DND-41 (cell line): ENCODE measurements at regions not wholly inside any gene's neighbourhood (a gene's known extent, or its start where the extent isn't known, plus 50 kb on each side); places are given as distances from the start of the nearest gene placed in this dataset.

Source experiments
- ATAC-seq: fragments of 200-7000 bp; cut with Tn5 transposase; 3 replicates; pipeline ENCODE4 v1.9.1; 2021; ENCODE audit warnings: low read depth; ENCODE audit not compliant: insufficient read depth
- DNase-seq: peaks from one replicate; pipeline ENCODE4 v3.0.0-alpha.2; 2020
- H2AFZ ChIP-seq: 2 replicates; pipeline ENCODE4 v1.6.0; 2012; ENCODE audit warnings: low read depth, low read length
- H3K27ac ChIP-seq: 2 replicates; pipeline ENCODE4 v1.5.1; 2012; ENCODE audit warnings: low read length, inconsistent platforms
- H3K27me3 ChIP-seq: fragments of 200-600 bp; sonication (generic); 2 replicates; pipeline ENCODE4 v1.6.0; 2012; ENCODE audit warnings: low read length, mild to moderate bottlenecking, inconsistent platforms; ENCODE audit not compliant: insufficient read depth, poor library complexity
- H3K36me3 ChIP-seq: 2 replicates; pipeline ENCODE4 v1.5.1; 2012; ENCODE audit warnings: low read length, inconsistent platforms; ENCODE audit not compliant: insufficient read depth
- H3K4me1 ChIP-seq: 2 replicates; pipeline ENCODE4 v1.5.1; 2012; ENCODE audit warnings: mild to moderate bottlenecking, low read length; ENCODE audit not compliant: insufficient read depth
- H3K4me2 ChIP-seq: 2 replicates; pipeline ENCODE4 v1.6.0; 2012; ENCODE audit warnings: mild to moderate bottlenecking, moderate library complexity, low read length, inconsistent platforms; ENCODE audit not compliant: insufficient read depth
- H3K4me3 ChIP-seq, 2 experiments: fragments of 200-600 bp in 1 of 2; shearing (Covaris generic) in 1 of 2; 2 replicates each; pipeline ENCODE4 v1.5.1; 2012 to 2016; ENCODE audit warnings: inconsistent platforms in 2 of 2, low read length in 2 of 2, mild to moderate bottlenecking in 2 of 2, low read depth in 1 of 2, moderate library complexity in 1 of 2
- H3K79me2 ChIP-seq: 2 replicates; pipeline ENCODE4 v1.6.0; 2012; ENCODE audit warnings: low read length, inconsistent platforms; ENCODE audit not compliant: insufficient read depth
- H3K9ac ChIP-seq: 2 replicates; pipeline ENCODE4 v1.6.0; 2012; ENCODE audit warnings: low read depth, mild to moderate bottlenecking, inconsistent platforms, low read length, moderate library complexity
- H3K9me3 ChIP-seq: 2 replicates; pipeline ENCODE4 v1.5.1; 2012; ENCODE audit warnings: low read length, moderate library complexity, mild to moderate bottlenecking, inconsistent platforms; ENCODE audit not compliant: insufficient read depth, severe bottlenecking
- H4K20me1 ChIP-seq: 2 replicates; pipeline ENCODE4 v1.6.0; 2012; ENCODE audit warnings: low read length; ENCODE audit not compliant: insufficient read depth
- EZH2 ChIP-seq: IDR thresholded peaks from 3 replicates; pipeline ENCODE4 v1.6.1; 2012; ENCODE audit warnings: borderline replicate concordance, low read depth, mild to moderate bottlenecking, moderate library complexity, low read length, inconsistent platforms; ENCODE audit not compliant: severe bottlenecking
- TF ChIP-seq, protein P1 (sequence below): IDR thresholded peaks from 2 replicates; pipeline ENCODE4 v1.5.1; 2012; ENCODE audit warnings: borderline replicate concordance, low read length, moderate library complexity, mild to moderate bottlenecking; ENCODE audit not compliant: poor library complexity, severe bottlenecking; ENCODE audit errors: extremely low read depth

DNA sequence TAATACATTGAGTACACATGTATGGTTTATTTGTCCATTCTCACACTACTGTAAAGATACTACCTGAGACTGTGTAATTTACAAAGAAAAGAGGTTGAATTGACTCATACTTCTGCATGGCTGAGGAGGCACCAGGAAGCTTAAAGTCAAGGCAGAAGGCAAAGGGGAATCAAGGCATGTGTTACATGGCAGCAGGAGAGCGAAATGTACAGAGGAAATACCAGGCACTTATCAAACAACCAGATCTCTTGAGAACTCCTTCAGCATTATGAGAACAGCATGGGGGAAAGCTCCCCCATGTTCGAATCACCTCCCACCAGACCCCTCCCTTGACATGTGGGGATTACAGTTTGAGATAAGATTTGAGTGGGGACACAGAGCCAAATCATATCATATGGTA is 666.3 kb downstream of the ZBBX start:
- H3K27ac ChIP-seq = no peak overlapping the region
- ATAC-seq (no peak), DNase-seq (no peak)
- H3K36me3 ChIP-seq = no peaks in the 10 kb centered on the region
- no peak overlapping the region for H3K4me2 ChIP-seq
- no peaks in the 10 kb centered on the region for H3K79me2 ChIP-seq
- no peaks in the 10 kb centered on the region for H3K9me3 ChIP-seq
- TF ChIP-seq, protein P1, sequence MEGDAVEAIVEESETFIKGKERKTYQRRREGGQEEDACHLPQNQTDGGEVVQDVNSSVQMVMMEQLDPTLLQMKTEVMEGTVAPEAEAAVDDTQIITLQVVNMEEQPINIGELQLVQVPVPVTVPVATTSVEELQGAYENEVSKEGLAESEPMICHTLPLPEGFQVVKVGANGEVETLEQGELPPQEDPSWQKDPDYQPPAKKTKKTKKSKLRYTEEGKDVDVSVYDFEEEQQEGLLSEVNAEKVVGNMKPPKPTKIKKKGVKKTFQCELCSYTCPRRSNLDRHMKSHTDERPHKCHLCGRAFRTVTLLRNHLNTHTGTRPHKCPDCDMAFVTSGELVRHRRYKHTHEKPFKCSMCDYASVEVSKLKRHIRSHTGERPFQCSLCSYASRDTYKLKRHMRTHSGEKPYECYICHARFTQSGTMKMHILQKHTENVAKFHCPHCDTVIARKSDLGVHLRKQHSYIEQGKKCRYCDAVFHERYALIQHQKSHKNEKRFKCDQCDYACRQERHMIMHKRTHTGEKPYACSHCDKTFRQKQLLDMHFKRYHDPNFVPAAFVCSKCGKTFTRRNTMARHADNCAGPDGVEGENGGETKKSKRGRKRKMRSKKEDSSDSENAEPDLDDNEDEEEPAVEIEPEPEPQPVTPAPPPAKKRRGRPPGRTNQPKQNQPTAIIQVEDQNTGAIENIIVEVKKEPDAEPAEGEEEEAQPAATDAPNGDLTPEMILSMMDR = no peak
- no peak for TF ChIP-seq EZH2
- H3K9ac ChIP-seq = no peak overlapping the region
- H2AFZ ChIP-seq = no peak overlapping the region
- H3K4me3 ChIP-seq = no peak overlapping the region
- H3K27me3 ChIP-seq = no peaks in the 10 kb centered on the region
- no peaks in the 10 kb centered on the region for H4K20me1 ChIP-seq
- no peaks in the 10 kb centered on the region for H3K4me1 ChIP-seq

DNA sequence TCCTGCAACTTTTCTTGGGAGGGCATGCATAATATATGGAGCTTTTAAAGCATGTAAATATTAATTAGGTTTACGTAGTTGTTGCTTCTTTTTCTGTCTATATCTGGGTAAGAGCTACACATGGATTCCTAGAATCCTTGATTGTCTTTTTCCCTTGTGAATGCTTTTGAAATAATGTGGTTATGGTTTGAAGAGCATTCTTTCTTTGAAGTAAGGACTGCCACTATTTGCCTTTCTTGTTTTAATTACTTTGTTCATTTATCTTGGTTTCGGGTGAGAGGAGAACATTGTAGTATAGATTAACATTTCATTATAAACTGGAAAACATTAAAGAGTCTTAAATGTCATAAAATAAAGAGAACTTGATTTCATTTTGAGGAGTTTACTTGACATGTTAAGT is 674.0 kb downstream of the ZBBX start:
- TF ChIP-seq EZH2 = no peak
- no peaks in the 10 kb centered on the region for H4K20me1 ChIP-seq
- no peak overlapping the region for H3K4me3 ChIP-seq
- no peaks in the 10 kb centered on the region for H3K36me3 ChIP-seq
- ATAC-seq (no peak), DNase-seq (no peak)
- H3K9me3 ChIP-seq = no peaks in the 10 kb centered on the region
- no peak overlapping the region for H3K27ac ChIP-seq
- no peaks in the 10 kb centered on the region for H3K4me1 ChIP-seq
- H3K79me2 ChIP-seq = no peaks in the 10 kb centered on the region
- no peak overlapping the region for H3K9ac ChIP-seq
- H3K27me3 ChIP-seq = no peaks in the 10 kb centered on the region
- no peak overlapping the region for H2AFZ ChIP-seq
- no peak overlapping the region for H3K4me2 ChIP-seq

DNA sequence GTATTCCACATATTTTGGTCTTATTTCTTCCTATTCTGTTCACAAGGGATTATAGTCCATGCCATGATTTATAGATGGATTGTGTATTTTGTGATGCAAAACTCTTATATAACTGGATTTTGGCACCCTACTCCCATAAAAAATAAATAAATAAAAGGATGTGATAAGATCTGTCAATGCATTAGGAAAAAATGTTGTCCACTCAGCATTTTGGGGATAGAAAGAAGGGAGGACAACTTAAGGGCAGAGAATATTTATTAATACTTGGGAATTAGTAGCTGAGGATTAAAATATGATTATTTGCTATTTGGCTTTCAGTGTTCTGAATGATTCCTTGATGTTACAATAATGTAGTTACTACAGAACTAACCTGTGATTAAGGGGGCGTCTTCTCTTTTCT is 682.6 kb downstream of the ZBBX start:
- no peak overlapping the region for H3K9ac ChIP-seq
- no peak overlapping the region for H3K4me2 ChIP-seq
- H3K4me3 ChIP-seq = no peak overlapping the region
- no peak overlapping the region for H3K27ac ChIP-seq
- no peaks in the 10 kb centered on the region for H4K20me1 ChIP-seq
- H3K79me2 ChIP-seq = no peaks in the 10 kb centered on the region
- DNase-seq (no peak), ATAC-seq (no peak)
- no peaks in the 10 kb centered on the region for H3K4me1 ChIP-seq
- no peaks in the 10 kb centered on the region for H3K36me3 ChIP-seq
- TF ChIP-seq, protein P1 = no peak
- no peak for TF ChIP-seq EZH2
- no peaks in the 10 kb centered on the region for H3K27me3 ChIP-seq
- no peak overlapping the region for H2AFZ ChIP-seq
- no peaks in the 10 kb centered on the region for H3K9me3 ChIP-seq

DNA sequence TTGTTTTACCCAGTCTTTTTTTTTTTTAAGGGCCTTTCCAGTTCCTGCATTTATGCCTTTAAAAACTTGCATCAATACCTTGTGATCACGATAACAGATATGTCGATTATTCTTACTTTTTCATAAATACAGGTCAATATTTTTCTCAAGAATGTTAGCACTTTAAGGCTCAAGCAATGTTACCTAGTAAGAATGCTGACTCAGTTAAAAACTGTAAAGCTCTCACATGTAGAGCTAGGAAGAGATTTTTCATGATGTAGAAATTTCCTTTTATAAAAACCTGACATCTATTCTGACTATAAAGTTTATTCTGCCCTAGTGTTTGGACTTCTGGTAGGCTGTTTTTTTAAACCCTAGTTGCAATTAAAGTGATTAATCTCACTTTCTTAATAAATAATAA is 684.0 kb downstream of the ZBBX start:
- H3K4me1 ChIP-seq = no peaks in the 10 kb centered on the region
- no peak overlapping the region for H2AFZ ChIP-seq
- no peak overlapping the region for H3K27ac ChIP-seq
- H4K20me1 ChIP-seq = no peaks in the 10 kb centered on the region
- no peak for ATAC-seq
- no peaks in the 10 kb centered on the region for H3K27me3 ChIP-seq
- TF ChIP-seq, protein P1 = no peak
- TF ChIP-seq EZH2 = no peak
- no peak overlapping the region for H3K9ac ChIP-seq
- no peak overlapping the region for H3K4me3 ChIP-seq
- H3K36me3 ChIP-seq = no peaks in the 10 kb centered on the region
- no peaks in the 10 kb centered on the region for H3K79me2 ChIP-seq
- H3K9me3 ChIP-seq = no peaks in the 10 kb centered on the region
- no peak overlapping the region for H3K4me2 ChIP-seq
- no peak for DNase-seq
